BLaER1 (cell line): ENCODE measurements at regions not wholly inside any gene's neighbourhood (a gene's known extent, or its start where the extent isn't known, plus 50 kb on each side); places are given as distances from the start of the nearest gene placed in this dataset.

Experiments
- H3K27ac ChIP-seq: shearing (Covaris generic); formaldehyde crosslinking; 2 replicates; pipeline ENCODE4 v1.8.1; 2022
- H3K27me3 ChIP-seq: shearing (Covaris generic); formaldehyde crosslinking; 2 replicates; pipeline ENCODE4 v1.8.1; 2022
- H3K36me3 ChIP-seq: shearing (Covaris generic); formaldehyde crosslinking; 2 replicates; pipeline ENCODE4 v1.8.1; 2022
- H3K4me1 ChIP-seq: shearing (Covaris generic); formaldehyde crosslinking; 2 replicates; pipeline ENCODE4 v1.8.1; 2022
- H3K4me2 ChIP-seq: shearing (Covaris generic); formaldehyde crosslinking; 2 replicates; pipeline ENCODE4 v1.8.1; 2022
- H3K4me3 ChIP-seq: shearing (Covaris generic); formaldehyde crosslinking; 2 replicates; pipeline ENCODE4 v1.8.1; 2022
- H3K9ac ChIP-seq: shearing (Covaris generic); formaldehyde crosslinking; 2 replicates; pipeline ENCODE4 v1.8.1; 2022
- H3K9me3 ChIP-seq: shearing (Covaris generic); formaldehyde crosslinking; 2 replicates; pipeline ENCODE4 v1.8.1; 2022
- H4K20me1 ChIP-seq: shearing (Covaris generic); formaldehyde crosslinking; 2 replicates; pipeline ENCODE4 v1.8.1; 2022
- Cebpa-rat ChIP-seq: shearing (Covaris generic); IDR thresholded peaks from 2 replicates; pipeline ENCODE4 v1.8.1; 2022

- Histone ChIP-seq H3K4me3 (no peak overlapping the region), H3K27ac (no peak overlapping the region), H3K27me3 (no peaks in the 10 kb centered on the region), H3K4me2 (no peak overlapping the region), H3K36me3 (no peaks in the 10 kb centered on the region), H4K20me1 (no peaks in the 10 kb centered on the region), H3K9me3 (0 out of 2 replicates have a peak, but pooled peaks cover 3% of the 10 kb centered on the region), H3K9ac (no peak overlapping the region), H3K4me1 (0 out of 2 replicates have a peak, but pooled peaks cover 9% of the 10 kb centered on the region)
- no peak for TF ChIP-seq Cebpa-rat
Observed at GRCh38 chr15:24862726-24863521, 91.9 kb upstream of the SNRPN start.

- no peak for TF ChIP-seq Cebpa-rat
- Histone ChIP-seq H3K4me3 (no peak overlapping the region), H4K20me1 (no peaks in the 10 kb centered on the region), H3K9ac (no peak overlapping the region), H3K4me2 (no peak overlapping the region), H3K4me1 (0 out of 2 replicates have a peak, but pooled peaks cover 9% of the 10 kb centered on the region), H3K27me3 (no peaks in the 10 kb centered on the region), H3K27ac (no peak overlapping the region), H3K9me3 (no peaks in the 10 kb centered on the region), H3K36me3 (no peaks in the 10 kb centered on the region)
Observed at GRCh38 chr15:24865303-24865702, 89.5 kb upstream of the SNRPN start.

GRCh38 chr15:24877174-24877573 lies 77.6 kb upstream of the SNRPN start:
- Histone ChIP-seq H4K20me1 (no peaks in the 10 kb centered on the region), H3K4me3 (no peak overlapping the region), H3K9ac (no peak overlapping the region), H3K27ac (no peak overlapping the region), H3K4me1 (no peaks in the 10 kb centered on the region), H3K9me3 (peaks cover 26% of the 10 kb centered on the region), H3K27me3 (no peaks in the 10 kb centered on the region), H3K4me2 (no peak overlapping the region), H3K36me3 (no peaks in the 10 kb centered on the region)
- TF ChIP-seq Cebpa-rat: no peak

- no peaks in the 10 kb centered on the region for H4K20me1 ChIP-seq
- no peak overlapping the region for H3K27ac ChIP-seq
- no peaks in the 10 kb centered on the region for H3K27me3 ChIP-seq
- no peak overlapping the region for H3K4me2 ChIP-seq
- H3K4me3 ChIP-seq: no peak overlapping the region
- TF ChIP-seq Cebpa-rat: no peak
- H3K36me3 ChIP-seq: no peaks in the 10 kb centered on the region
- H3K9me3 ChIP-seq: peaks cover 17% of the 10 kb centered on the region
- no peak overlapping the region for H3K9ac ChIP-seq
- no peaks in the 10 kb centered on the region for H3K4me1 ChIP-seq
Observed at GRCh38 chr15:24878153-24878552, 76.6 kb upstream of the SNRPN start.

- Histone ChIP-seq H3K4me3 (no peak overlapping the region), H3K4me1 (no peaks in the 10 kb centered on the region), H3K4me2 (no peak overlapping the region), H3K36me3 (no peaks in the 10 kb centered on the region), H3K27me3 (no peaks in the 10 kb centered on the region), H3K27ac (no peak overlapping the region), H3K9me3 (peaks cover 10% of the 10 kb centered on the region), H3K9ac (no peak overlapping the region), H4K20me1 (no peaks in the 10 kb centered on the region)
- no peak for TF ChIP-seq Cebpa-rat
Observed at GRCh38 chr15:24879492-24879891, 75.3 kb upstream of the SNRPN start.

GRCh38 chr15:24880663-24881062 lies 74.1 kb upstream of the SNRPN start:
- H3K9ac ChIP-seq: no peak overlapping the region
- no peak overlapping the region for H3K4me2 ChIP-seq
- H3K4me3 ChIP-seq: no peak overlapping the region
- H3K9me3 ChIP-seq: peaks cover 10% of the 10 kb centered on the region
- no peaks in the 10 kb centered on the region for H4K20me1 ChIP-seq
- H3K36me3 ChIP-seq: no peaks in the 10 kb centered on the region
- H3K4me1 ChIP-seq: no peaks in the 10 kb centered on the region
- no peak for TF ChIP-seq Cebpa-rat
- H3K27ac ChIP-seq: no peak overlapping the region
- no peaks in the 10 kb centered on the region for H3K27me3 ChIP-seq

- TF ChIP-seq Cebpa-rat: no peak
- H3K9ac ChIP-seq: no peak overlapping the region
- H3K4me1 ChIP-seq: no peaks in the 10 kb centered on the region
- H3K36me3 ChIP-seq: no peaks in the 10 kb centered on the region
- H3K4me3 ChIP-seq: no peak overlapping the region
- H3K9me3 ChIP-seq: 0 out of 2 replicates have a peak, but pooled peaks cover 13% of the 10 kb centered on the region
- no peaks in the 10 kb centered on the region for H3K27me3 ChIP-seq
- no peak overlapping the region for H3K4me2 ChIP-seq
- H4K20me1 ChIP-seq: no peaks in the 10 kb centered on the region
- H3K27ac ChIP-seq: no peak overlapping the region
Observed at GRCh38 chr15:24886538-24886937, 68.2 kb upstream of the SNRPN start.

GRCh38 chr15:24898715-24899272 lies 56.0 kb upstream of the SNRPN start:
- Histone ChIP-seq H3K4me2 (peak overlapping the region; percentile 35), H3K9ac (no peak overlapping the region), H3K27ac (no peak overlapping the region), H3K4me3 (no peak overlapping the region), H3K4me1 (peaks cover 17% of the 10 kb centered on the region), H3K27me3 (no peaks in the 10 kb centered on the region), H4K20me1 (no peaks in the 10 kb centered on the region), H3K9me3 (peaks cover 29% of the 10 kb centered on the region; the same call in 1 of the 2 replicates), H3K36me3 (no peaks in the 10 kb centered on the region)
- no peak for TF ChIP-seq Cebpa-rat

- H4K20me1 ChIP-seq: no peaks in the 10 kb centered on the region
- H3K36me3 ChIP-seq: no peaks in the 10 kb centered on the region
- no peak overlapping the region for H3K27ac ChIP-seq
- H3K9ac ChIP-seq: no peak overlapping the region
- H3K4me1 ChIP-seq: peaks cover 17% of the 10 kb centered on the region
- H3K27me3 ChIP-seq: no peaks in the 10 kb centered on the region
- no peak overlapping the region for H3K4me3 ChIP-seq
- H3K9me3 ChIP-seq: peaks cover 29% of the 10 kb centered on the region; the same call in 1 of the 2 replicates
- 0 out of 2 replicates have a peak, but pooled peaks have one; percentile 7 for TF ChIP-seq Cebpa-rat
- H3K4me2 ChIP-seq: peak overlapping the region; percentile 35; the same call in 1 of the 2 replicates
Observed at GRCh38 chr15:24899367-24899766, 55.4 kb upstream of the SNRPN start.

- H3K27ac ChIP-seq: no peak overlapping the region
- peaks cover 29% of the 10 kb centered on the region; the same call in 1 of the 2 replicates for H3K9me3 ChIP-seq
- no peaks in the 10 kb centered on the region for H3K27me3 ChIP-seq
- no peaks in the 10 kb centered on the region for H3K36me3 ChIP-seq
- no peak overlapping the region for H3K9ac ChIP-seq
- H4K20me1 ChIP-seq: no peaks in the 10 kb centered on the region
- H3K4me1 ChIP-seq: peaks cover 17% of the 10 kb centered on the region
- peak overlapping the region; percentile 35; the same call in 1 of the 2 replicates for H3K4me2 ChIP-seq
- no peak overlapping the region for H3K4me3 ChIP-seq
- no peak for TF ChIP-seq Cebpa-rat
Observed at GRCh38 chr15:24899795-24900194, 55.0 kb upstream of the SNRPN start.
